ENCODE measurements at regions not wholly inside any gene's neighbourhood (a gene's known extent, or its start where the extent isn't known, plus 50 kb on each side); places are given as distances from the start of the nearest gene placed in this dataset.
"Not testable (repeated sequence)": the region's sequence is repeated elsewhere in the genome, so short reads cannot be mapped to it uniquely, and the experiment has no call there.

DNA sequence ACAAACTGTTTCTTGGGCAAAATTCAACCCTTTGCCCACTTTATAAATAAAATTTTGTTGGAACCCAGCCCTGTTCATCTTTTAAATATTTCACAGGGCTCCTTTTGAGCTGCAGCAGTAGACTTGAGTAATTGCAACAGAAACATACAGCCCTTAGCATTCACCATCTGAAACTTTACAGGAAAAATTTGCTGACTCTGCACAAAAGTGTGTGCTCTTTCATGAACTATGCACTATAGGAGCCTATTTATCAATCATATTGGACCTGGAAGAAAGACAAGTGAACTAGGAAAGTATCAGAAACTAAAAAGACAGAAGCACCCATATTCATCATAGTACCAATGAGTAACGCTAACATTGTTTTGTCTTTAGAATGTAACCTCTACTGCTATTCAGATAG is 406.9 kb upstream of the SLC10A2 start:
- no peak overlapping the region for H3K27ac Mint-ChIP-seq
- peaks cover 2% of the 10 kb centered on the region for H3K4me1 Mint-ChIP-seq
- peaks cover 3% of the 10 kb centered on the region for H3K9me3 Mint-ChIP-seq
- TF ChIP-seq, protein P1, sequence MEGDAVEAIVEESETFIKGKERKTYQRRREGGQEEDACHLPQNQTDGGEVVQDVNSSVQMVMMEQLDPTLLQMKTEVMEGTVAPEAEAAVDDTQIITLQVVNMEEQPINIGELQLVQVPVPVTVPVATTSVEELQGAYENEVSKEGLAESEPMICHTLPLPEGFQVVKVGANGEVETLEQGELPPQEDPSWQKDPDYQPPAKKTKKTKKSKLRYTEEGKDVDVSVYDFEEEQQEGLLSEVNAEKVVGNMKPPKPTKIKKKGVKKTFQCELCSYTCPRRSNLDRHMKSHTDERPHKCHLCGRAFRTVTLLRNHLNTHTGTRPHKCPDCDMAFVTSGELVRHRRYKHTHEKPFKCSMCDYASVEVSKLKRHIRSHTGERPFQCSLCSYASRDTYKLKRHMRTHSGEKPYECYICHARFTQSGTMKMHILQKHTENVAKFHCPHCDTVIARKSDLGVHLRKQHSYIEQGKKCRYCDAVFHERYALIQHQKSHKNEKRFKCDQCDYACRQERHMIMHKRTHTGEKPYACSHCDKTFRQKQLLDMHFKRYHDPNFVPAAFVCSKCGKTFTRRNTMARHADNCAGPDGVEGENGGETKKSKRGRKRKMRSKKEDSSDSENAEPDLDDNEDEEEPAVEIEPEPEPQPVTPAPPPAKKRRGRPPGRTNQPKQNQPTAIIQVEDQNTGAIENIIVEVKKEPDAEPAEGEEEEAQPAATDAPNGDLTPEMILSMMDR (IDR thresholded peaks at IDR 0.05; ENCODE audit: unreplicated experiment): no peak
- H3K4me3 Mint-ChIP-seq: no peak overlapping the region
- H3K36me3 Mint-ChIP-seq: no peaks in the 10 kb centered on the region
- DNase-seq (ENCODE audit: low spot score in 2 of 2, unreplicated experiment in 2 of 2): no peak
- no peaks in the 10 kb centered on the region for H3K27me3 Mint-ChIP-seq (ENCODE audit: low read depth)

DNA sequence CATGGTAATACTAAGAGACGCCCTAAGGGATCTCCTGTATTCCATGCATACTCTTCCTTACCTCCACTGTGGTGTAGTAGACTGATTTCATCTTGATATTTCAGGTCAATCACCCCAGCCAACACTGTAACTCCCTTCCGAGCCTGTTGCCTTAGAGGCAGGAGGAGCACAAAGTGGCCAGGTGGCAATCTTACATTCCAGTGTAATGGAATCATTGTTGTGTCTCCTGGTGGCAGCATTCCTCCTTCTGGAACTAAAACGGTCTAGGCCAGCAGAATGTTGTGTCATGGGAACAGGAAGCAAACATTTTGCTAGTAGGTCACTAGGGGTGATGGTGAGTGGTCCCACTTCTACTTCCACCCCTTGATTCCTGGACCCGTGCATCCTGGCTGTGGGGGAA is 405.7 kb upstream of the SLC10A2 start:
- TF ChIP-seq, protein P1 (IDR thresholded peaks at IDR 0.05; ENCODE audit: unreplicated experiment): no peak
- H3K9me3 Mint-ChIP-seq: peaks cover 3% of the 10 kb centered on the region
- no peak for DNase-seq (ENCODE audit: low spot score in 2 of 2, unreplicated experiment in 2 of 2)
- no peak overlapping the region for H3K4me3 Mint-ChIP-seq
- H3K27me3 Mint-ChIP-seq (ENCODE audit: low read depth): no peaks in the 10 kb centered on the region
- no peak overlapping the region for H3K27ac Mint-ChIP-seq
- no peaks in the 10 kb centered on the region for H3K36me3 Mint-ChIP-seq
- peaks cover 2% of the 10 kb centered on the region for H3K4me1 Mint-ChIP-seq

DNA sequence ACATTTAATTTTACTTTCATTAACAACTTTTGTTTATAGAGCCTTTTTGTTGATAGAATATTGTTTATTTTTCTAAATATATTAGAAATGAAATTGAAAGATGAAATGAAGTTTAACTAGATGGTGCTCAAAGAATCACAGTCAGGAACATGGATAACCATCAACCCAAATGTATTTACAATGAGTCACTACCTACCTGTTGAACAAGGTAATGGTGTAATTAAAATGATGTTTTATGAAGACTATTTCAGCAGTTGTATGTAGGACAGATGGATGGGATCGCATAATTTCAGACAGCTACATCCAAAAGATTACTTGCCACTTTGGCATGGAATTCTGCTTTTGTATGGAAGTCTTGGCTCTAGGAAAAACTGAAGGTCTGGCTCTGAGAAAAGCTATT is 403.6 kb upstream of the SLC10A2 start:
- Mint-ChIP-seq H3K4me3 (no peak overlapping the region), H3K27ac (no peak overlapping the region), H3K4me1 (peaks cover 2% of the 10 kb centered on the region), H3K9me3 (peaks cover 3% of the 10 kb centered on the region), H3K27me3 (ENCODE audit: low read depth) (no peaks in the 10 kb centered on the region), H3K36me3 (no peaks in the 10 kb centered on the region)
- DNase-seq (ENCODE audit: low spot score in 2 of 2, unreplicated experiment in 2 of 2): no peak
- TF ChIP-seq, protein P1 (IDR thresholded peaks at IDR 0.05; ENCODE audit: unreplicated experiment): no peak

DNA sequence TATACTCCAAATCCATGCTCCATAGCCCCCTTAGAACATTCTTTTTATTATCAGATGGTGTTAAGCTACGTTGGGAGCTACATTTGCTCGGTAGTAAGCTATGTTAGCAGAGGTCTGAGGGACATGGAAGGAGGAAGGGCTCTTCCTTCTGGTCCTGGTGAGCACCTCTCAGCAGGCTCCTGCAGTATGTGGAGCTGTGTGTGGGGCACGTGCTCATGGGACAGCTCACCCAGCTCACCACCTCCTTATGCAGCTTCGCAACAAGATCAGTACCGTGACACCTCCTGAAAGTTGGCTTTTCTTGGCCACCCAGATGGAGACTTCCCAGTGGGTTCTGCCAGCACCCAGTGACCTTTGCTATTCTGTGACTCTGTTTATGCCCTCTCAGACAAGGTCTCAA is 400.5 kb upstream of the SLC10A2 start:
- Mint-ChIP-seq H3K4me3 (no peak overlapping the region), H3K36me3 (no peaks in the 10 kb centered on the region), H3K27ac (no peak overlapping the region), H3K9me3 (peaks cover 7% of the 10 kb centered on the region), H3K27me3 (ENCODE audit: low read depth) (no peaks in the 10 kb centered on the region), H3K4me1 (peaks cover 2% of the 10 kb centered on the region)
- no peak for DNase-seq (ENCODE audit: low spot score in 2 of 2, unreplicated experiment in 2 of 2)
- TF ChIP-seq, protein P1 (IDR thresholded peaks at IDR 0.05; ENCODE audit: unreplicated experiment): no peak

DNA sequence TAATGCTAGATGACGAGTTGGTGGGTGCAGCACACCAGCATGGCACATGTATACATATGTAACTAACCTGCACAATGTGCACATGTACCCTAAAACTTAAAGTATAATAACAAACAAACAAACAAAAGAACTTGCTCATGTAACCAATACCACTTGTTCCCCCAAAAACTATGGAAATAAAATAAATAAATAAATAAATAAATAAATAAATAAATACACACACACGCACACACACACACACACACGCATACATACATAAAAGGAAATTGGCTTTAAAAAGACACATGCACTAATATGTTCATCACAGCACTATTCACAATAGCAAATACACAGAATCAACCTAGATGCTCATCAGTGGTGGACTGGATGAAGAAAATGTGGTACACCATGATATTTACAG is 394.0 kb upstream of the SLC10A2 start:
- not testable (repeated sequence) for H3K27me3 Mint-ChIP-seq (ENCODE audit: low read depth); H3K36me3 Mint-ChIP-seq; H3K4me3 Mint-ChIP-seq; H3K4me1 Mint-ChIP-seq; DNase-seq (ENCODE audit: low spot score in 2 of 2, unreplicated experiment in 2 of 2); H3K27ac Mint-ChIP-seq
- H3K9me3 Mint-ChIP-seq: peaks cover 20% of the 10 kb centered on the region

DNA sequence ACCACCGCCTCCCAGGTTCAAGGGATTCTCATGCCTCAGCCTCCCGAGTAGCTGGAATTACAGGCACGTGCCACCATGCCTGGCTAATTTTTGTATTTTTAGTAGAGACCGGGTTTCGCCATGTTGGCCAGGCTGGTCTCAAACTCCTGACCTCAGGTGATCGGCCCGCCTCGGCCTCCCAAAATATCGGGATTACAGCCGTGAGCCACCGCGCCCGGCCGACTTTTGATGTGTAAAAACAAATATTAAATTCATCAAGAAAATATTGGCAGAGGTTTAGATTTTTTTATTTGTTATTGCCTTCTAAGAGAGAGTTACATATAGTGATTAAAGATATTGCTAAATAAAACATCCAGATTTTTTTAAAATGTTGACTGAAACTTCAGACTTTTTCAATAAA is 390.8 kb upstream of the SLC10A2 start:
- peaks cover 13% of the 10 kb centered on the region for H3K9me3 Mint-ChIP-seq
- H3K4me1 Mint-ChIP-seq; H3K4me3 Mint-ChIP-seq; H3K36me3 Mint-ChIP-seq; H3K27me3 Mint-ChIP-seq (ENCODE audit: low read depth); H3K27ac Mint-ChIP-seq; DNase-seq (ENCODE audit: low spot score in 2 of 2, unreplicated experiment in 2 of 2): not testable (repeated sequence)

DNA sequence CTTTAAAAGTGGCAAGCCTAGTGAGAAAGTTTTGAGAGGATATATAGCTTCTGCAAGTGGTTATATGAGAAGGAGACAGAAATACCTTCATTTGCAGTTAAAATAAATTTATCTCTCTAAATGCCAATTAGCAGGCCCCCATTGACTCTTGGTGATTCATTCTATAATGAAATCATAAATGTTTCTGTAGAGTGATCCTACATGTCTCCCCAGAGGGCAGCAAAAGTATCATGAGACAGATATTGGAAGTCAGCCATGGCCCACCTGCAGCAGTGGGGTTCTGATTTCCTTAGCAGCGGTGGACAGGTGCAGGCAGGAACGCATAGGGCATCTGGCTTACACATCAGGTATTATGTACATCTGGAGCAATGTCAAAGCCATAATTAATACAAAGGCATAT is 385.4 kb upstream of the SLC10A2 start:
- no peak overlapping the region for H3K4me3 Mint-ChIP-seq
- H3K9me3 Mint-ChIP-seq: no peaks in the 10 kb centered on the region
- H3K27ac Mint-ChIP-seq: no peak overlapping the region
- no peaks in the 10 kb centered on the region for H3K4me1 Mint-ChIP-seq
- TF ChIP-seq, protein P1 (IDR thresholded peaks at IDR 0.05; ENCODE audit: unreplicated experiment): no peak
- H3K27me3 Mint-ChIP-seq (ENCODE audit: low read depth): no peaks in the 10 kb centered on the region
- DNase-seq (ENCODE audit: low spot score in 2 of 2, unreplicated experiment in 2 of 2): no peak
- H3K36me3 Mint-ChIP-seq: no peaks in the 10 kb centered on the region
